Endothelial cell (in vitro differentiated cells): ENCODE measurements at regions not wholly inside any gene's neighbourhood (a gene's known extent, or its start where the extent isn't known, plus 50 kb on each side); places are given as distances from the start of the nearest gene placed in this dataset.

Experiments used
- DNase-seq: peaks from one replicate; pipeline ENCODE4 v3.0.0; 2021; ENCODE audit warnings: low spot score
- H3K27ac Mint-ChIP-seq: one replicate; pipeline ENCODE4 v1.8.0; 2021; ENCODE audit warnings: mixed read lengths, inconsistent platforms; ENCODE audit not compliant: unreplicated experiment
- H3K27me3 Mint-ChIP-seq: one replicate; pipeline ENCODE4 v1.8.0; 2021; ENCODE audit warnings: mild to moderate bottlenecking, moderate library complexity, mixed read lengths, inconsistent platforms; ENCODE audit not compliant: unreplicated experiment
- H3K36me3 Mint-ChIP-seq: one replicate; pipeline ENCODE4 v1.8.0; 2021; ENCODE audit warnings: mild to moderate bottlenecking, low read depth, mixed read lengths, inconsistent platforms; ENCODE audit not compliant: unreplicated experiment
- H3K4me1 Mint-ChIP-seq: one replicate; pipeline ENCODE4 v1.8.0; 2021; ENCODE audit warnings: mild to moderate bottlenecking, mixed read lengths, inconsistent platforms; ENCODE audit not compliant: unreplicated experiment
- H3K4me3 Mint-ChIP-seq: one replicate; pipeline ENCODE4 v1.8.0; 2021; ENCODE audit warnings: mild to moderate bottlenecking, mixed read lengths, inconsistent platforms; ENCODE audit not compliant: unreplicated experiment
- H3K9me3 Mint-ChIP-seq: one replicate; pipeline ENCODE4 v1.8.0; 2021; ENCODE audit warnings: mixed read lengths, inconsistent platforms; ENCODE audit not compliant: unreplicated experiment
- CTCF ChIP-seq: fragments of 200-600 bp; sonication (generic); IDR thresholded peaks from one replicate; pipeline ENCODE4 v1.5.0; 2021; ENCODE audit warnings: antibody characterized with exemption; ENCODE audit not compliant: unreplicated experiment

- Mint-ChIP-seq H3K4me1 (no peaks in the 10 kb centered on the region), H3K9me3 (peaks cover 3% of the 10 kb centered on the region), H3K36me3 (peaks cover 6% of the 10 kb centered on the region), H3K4me3 (no peak overlapping the region), H3K27ac (no peak overlapping the region), H3K27me3 (peaks cover 3% of the 10 kb centered on the region)
- TF ChIP-seq CTCF = no peak
- no peak for DNase-seq
Measured at GRCh38 chr14:101202627-101203404, 299.3 kb upstream of the RTL1 start.

GRCh38 chr14:101206556-101206955 lies 303.0 kb upstream of the RTL1 start:
- H3K36me3 Mint-ChIP-seq = peaks cover 9% of the 10 kb centered on the region
- peaks cover 10% of the 10 kb centered on the region for H3K9me3 Mint-ChIP-seq
- H3K4me1 Mint-ChIP-seq = no peaks in the 10 kb centered on the region
- H3K27ac Mint-ChIP-seq = no peak overlapping the region
- H3K4me3 Mint-ChIP-seq = no peak overlapping the region
- H3K27me3 Mint-ChIP-seq = no peaks in the 10 kb centered on the region
- TF ChIP-seq CTCF = no peak
- no peak for DNase-seq

GRCh38 chr14:101207041-101207440 lies 303.5 kb upstream of the RTL1 start:
- H3K36me3 Mint-ChIP-seq = peaks cover 9% of the 10 kb centered on the region
- TF ChIP-seq CTCF = no peak
- H3K27me3 Mint-ChIP-seq = no peaks in the 10 kb centered on the region
- H3K27ac Mint-ChIP-seq = no peak overlapping the region
- no peaks in the 10 kb centered on the region for H3K4me1 Mint-ChIP-seq
- no peak overlapping the region for H3K4me3 Mint-ChIP-seq
- peaks cover 10% of the 10 kb centered on the region for H3K9me3 Mint-ChIP-seq
- DNase-seq = no peak

GRCh38 chr14:101207897-101208296 lies 304.4 kb upstream of the RTL1 start:
- Mint-ChIP-seq H3K4me3 (no peak overlapping the region), H3K27ac (no peak overlapping the region), H3K27me3 (no peaks in the 10 kb centered on the region), H3K36me3 (peaks cover 9% of the 10 kb centered on the region), H3K4me1 (no peaks in the 10 kb centered on the region), H3K9me3 (peaks cover 10% of the 10 kb centered on the region)
- no peak for TF ChIP-seq CTCF
- no peak for DNase-seq

- DNase-seq = no peak
- H3K36me3 Mint-ChIP-seq = peaks cover 3% of the 10 kb centered on the region
- no peak overlapping the region for H3K4me3 Mint-ChIP-seq
- no peak for TF ChIP-seq CTCF
- H3K27me3 Mint-ChIP-seq = no peaks in the 10 kb centered on the region
- H3K27ac Mint-ChIP-seq = no peak overlapping the region
- H3K4me1 Mint-ChIP-seq = no peaks in the 10 kb centered on the region
- peaks cover 7% of the 10 kb centered on the region for H3K9me3 Mint-ChIP-seq
Measured at GRCh38 chr14:101209594-101209993, 306.1 kb upstream of the RTL1 start.
